ENCODE measurements at regions not wholly inside any gene's neighbourhood (a gene's known extent, or its start where the extent isn't known, plus 50 kb on each side); places are given as distances from the start of the nearest gene placed in this dataset.

- no peak for TF ChIP-seq PATZ1 (CRISPR knock-in tag; IDR thresholded peaks at IDR 0.05; ENCODE audit: borderline replicate concordance)
- no peak for TF ChIP-seq ZC3H10 (CRISPR knock-in tag; IDR thresholded peaks at IDR 0.05)
- TF ChIP-seq ZFP30 (CRISPR knock-in tag; IDR thresholded peaks at IDR 0.05), result no peak
- TF ChIP-seq SNAI2 (CRISPR knock-in tag; IDR thresholded peaks at IDR 0.05), result no peak
Observed at GRCh38 chr3:36097209-36097608, 283.1 kb upstream of the STAC start (continued).

GRCh38 chr3:36114353-36114752 is 266.0 kb upstream of the STAC start:
- TF ChIP-seq RARB (CRISPR knock-in tag; IDR thresholded peaks at IDR 0.05), result no peak
- TF ChIP-seq PATZ1 (CRISPR knock-in tag; IDR thresholded peaks at IDR 0.05; ENCODE audit: borderline replicate concordance), result no peak
- TF ChIP-seq CSDC2 (CRISPR knock-in tag; IDR thresholded peaks at IDR 0.05), result no peak
- no peak for TF ChIP-seq ZFP30 (CRISPR knock-in tag; IDR thresholded peaks at IDR 0.05)
- no peak for ATAC-seq

DNA sequence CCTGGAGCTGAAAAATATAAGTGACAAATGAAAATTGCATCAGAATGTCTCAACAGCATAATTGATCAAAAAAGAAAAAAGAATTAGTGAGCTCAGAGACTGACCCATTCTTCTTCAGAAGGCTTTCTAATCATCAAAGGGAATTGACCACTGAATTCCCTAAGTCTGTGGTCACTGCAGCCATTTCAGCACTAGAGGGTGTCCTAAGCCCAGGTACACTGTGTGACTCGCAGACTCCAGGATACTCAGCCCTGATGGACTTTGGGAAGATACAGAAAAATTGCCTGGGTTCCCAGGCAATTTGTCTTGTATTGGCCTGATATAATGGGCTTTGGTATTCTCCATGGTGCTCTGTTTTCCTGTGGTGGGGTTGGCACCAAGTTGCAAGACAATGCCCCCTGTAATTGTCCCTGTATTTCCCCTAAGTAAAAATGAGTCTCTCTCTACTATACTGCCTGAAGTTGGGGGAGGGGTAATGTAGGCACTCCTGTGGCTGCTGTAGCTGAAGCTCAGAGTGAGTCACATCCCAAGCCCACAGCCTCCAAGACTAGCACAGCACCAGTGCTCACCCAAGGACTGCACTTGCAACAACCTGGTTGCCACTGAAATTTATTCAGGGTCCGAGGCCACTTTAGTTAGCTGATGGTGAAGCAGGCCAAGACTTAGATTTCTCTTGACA is 256.0 kb upstream of the STAC start:
- TF ChIP-seq PATZ1 (CRISPR knock-in tag; IDR thresholded peaks at IDR 0.05; ENCODE audit: borderline replicate concordance) (no peak), BACH2 (CRISPR knock-in tag; IDR thresholded peaks at IDR 0.05; ENCODE audit: borderline replicate concordance) (no peak), SNAI2 (CRISPR knock-in tag; IDR thresholded peaks at IDR 0.05) (no peak), GLIS3 (CRISPR knock-in tag; IDR thresholded peaks at IDR 0.05) (no peak), TCF4 (CRISPR knock-in tag; IDR thresholded peaks at IDR 0.05; ENCODE audit: borderline replicate concordance) (no peak), TOX (CRISPR knock-in tag; IDR thresholded peaks at IDR 0.05; ENCODE audit: borderline replicate concordance) (no peak), ZC3H10 (CRISPR knock-in tag; IDR thresholded peaks at IDR 0.05) (no peak), ZNF70 (CRISPR knock-in tag; IDR thresholded peaks at IDR 0.05) (no peak), ISL1 (CRISPR knock-in tag; IDR thresholded peaks at IDR 0.05) (no peak)
- TF ChIP-seq, protein P1, sequence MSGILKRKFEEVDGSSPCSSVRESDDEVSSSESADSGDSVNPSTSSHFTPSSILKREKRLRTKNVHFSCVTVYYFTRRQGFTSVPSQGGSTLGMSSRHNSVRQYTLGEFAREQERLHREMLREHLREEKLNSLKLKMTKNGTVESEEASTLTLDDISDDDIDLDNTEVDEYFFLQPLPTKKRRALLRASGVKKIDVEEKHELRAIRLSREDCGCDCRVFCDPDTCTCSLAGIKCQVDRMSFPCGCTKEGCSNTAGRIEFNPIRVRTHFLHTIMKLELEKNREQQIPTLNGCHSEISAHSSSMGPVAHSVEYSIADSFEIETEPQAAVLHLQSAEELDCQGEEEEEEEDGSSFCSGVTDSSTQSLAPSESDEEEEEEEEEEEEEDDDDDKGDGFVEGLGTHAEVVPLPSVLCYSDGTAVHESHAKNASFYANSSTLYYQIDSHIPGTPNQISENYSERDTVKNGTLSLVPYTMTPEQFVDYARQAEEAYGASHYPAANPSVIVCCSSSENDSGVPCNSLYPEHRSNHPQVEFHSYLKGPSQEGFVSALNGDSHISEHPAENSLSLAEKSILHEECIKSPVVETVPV (CRISPR knock-in tag; IDR thresholded peaks at IDR 0.05), result no peak
- ATAC-seq, result peak; percentile 100

DNA sequence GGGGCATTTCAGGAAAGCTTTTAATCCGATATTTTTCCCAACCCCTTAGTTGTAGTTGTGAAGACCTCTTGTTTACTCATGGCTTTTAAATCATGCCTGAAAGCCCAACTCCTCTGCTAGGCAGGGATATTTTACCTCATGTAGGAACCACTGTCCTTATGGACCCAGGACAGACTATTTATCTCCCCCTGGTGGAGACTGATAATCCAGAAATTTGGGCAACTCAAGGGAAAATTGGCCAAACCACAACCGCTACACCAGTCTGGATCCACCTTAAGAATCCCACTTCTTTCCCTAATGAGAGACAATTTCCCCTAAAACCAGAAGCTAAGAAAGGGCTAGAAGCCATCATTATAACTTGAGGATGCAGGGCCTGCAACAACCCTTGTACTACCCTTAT is 248.1 kb upstream of the STAC start:
- no peak for ATAC-seq
- TF ChIP-seq PATZ1 (CRISPR knock-in tag; IDR thresholded peaks at IDR 0.05; ENCODE audit: borderline replicate concordance), result no peak
- no peak for TF ChIP-seq ARNTL (CRISPR knock-in tag; IDR thresholded peaks at IDR 0.05; ENCODE audit: borderline replicate concordance, low read depth)
- no peak for TF ChIP-seq BACH2 (CRISPR knock-in tag; IDR thresholded peaks at IDR 0.05; ENCODE audit: borderline replicate concordance)
- TF ChIP-seq ZC3H10 (CRISPR knock-in tag; IDR thresholded peaks at IDR 0.05), result no peak
- no peak for TF ChIP-seq RARB (CRISPR knock-in tag; IDR thresholded peaks at IDR 0.05)

GRCh38 chr3:36135863-36136262 is 244.4 kb upstream of the STAC start:
- ATAC-seq, result no peak
- no peak for TF ChIP-seq ZNF70 (CRISPR knock-in tag; IDR thresholded peaks at IDR 0.05)
- no peak for TF ChIP-seq ZC3H10 (CRISPR knock-in tag; IDR thresholded peaks at IDR 0.05)
- TF ChIP-seq ZNF565 (CRISPR knock-in tag; conservative IDR thresholded peaks at IDR 0.05; ENCODE audit: low read depth), result no peak
- no peak for TF ChIP-seq SNAI2 (CRISPR knock-in tag; IDR thresholded peaks at IDR 0.05)
- TF ChIP-seq CREB5 (CRISPR knock-in tag; IDR thresholded peaks at IDR 0.05; ENCODE audit: low read depth), result no peak
- no peak for TF ChIP-seq ZNF8 (CRISPR knock-in tag; IDR thresholded peaks at IDR 0.05)
- TF ChIP-seq ARNTL (CRISPR knock-in tag; IDR thresholded peaks at IDR 0.05; ENCODE audit: borderline replicate concordance, low read depth), result no peak
- no peak for TF ChIP-seq BACH2 (CRISPR knock-in tag; IDR thresholded peaks at IDR 0.05; ENCODE audit: borderline replicate concordance)
- no peak for TF ChIP-seq GLIS3 (CRISPR knock-in tag; IDR thresholded peaks at IDR 0.05)
- TF ChIP-seq, protein P2, sequence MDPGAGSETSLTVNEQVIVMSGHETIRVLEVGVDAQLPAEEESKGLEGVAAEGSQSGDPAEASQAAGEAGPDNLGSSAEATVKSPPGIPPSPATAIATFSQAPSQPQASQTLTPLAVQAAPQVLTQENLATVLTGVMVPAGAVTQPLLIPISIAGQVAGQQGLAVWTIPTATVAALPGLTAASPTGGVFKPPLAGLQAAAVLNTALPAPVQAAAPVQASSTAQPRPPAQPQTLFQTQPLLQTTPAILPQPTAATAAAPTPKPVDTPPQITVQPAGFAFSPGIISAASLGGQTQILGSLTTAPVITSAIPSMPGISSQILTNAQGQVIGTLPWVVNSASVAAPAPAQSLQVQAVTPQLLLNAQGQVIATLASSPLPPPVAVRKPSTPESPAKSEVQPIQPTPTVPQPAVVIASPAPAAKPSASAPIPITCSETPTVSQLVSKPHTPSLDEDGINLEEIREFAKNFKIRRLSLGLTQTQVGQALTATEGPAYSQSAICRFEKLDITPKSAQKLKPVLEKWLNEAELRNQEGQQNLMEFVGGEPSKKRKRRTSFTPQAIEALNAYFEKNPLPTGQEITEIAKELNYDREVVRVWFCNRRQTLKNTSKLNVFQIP (CRISPR knock-in tag; IDR thresholded peaks at IDR 0.05; ENCODE audit: borderline replicate concordance, low read depth), result no peak
